ENCODE measurements at regions not wholly inside any gene's neighbourhood (a gene's known extent, or its start where the extent isn't known, plus 50 kb on each side); places are given as distances from the start of the nearest gene placed in this dataset.

DNA sequence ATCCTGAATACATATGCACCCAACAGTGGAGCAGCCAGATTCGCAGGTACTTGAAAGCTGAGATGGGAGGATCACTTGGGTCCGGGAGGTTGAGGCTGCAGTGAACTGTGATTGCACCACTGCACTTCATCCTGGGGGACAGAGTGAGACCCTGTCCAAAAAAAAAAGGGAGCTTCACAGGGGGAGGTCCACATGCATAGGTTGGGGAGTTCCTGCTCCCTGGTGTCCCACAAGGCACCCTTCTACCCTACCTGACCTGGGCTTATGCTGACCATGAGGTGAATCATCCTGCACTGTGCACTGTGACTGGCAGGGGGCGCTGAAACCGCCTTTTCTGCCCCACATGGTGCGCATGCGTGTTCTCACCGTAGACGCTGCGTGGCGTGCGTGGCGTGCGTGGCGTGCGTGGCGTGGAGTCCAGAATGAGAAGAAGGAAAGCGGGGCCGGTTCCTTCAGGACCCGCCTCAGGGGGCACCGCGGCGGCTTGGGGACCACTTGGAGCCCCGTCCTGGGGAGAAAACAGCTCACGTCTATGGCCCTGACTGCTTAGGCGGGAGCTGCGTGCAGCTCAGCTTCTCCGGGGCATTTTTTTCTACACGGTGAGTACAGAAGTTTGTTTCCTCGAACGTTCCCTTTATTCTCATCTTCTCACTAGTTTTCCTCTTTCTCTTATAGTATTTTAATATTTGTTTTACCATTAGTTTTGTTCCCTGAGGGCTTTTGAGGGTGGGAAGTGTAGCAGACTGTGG is 116.6 kb upstream of the GRK3 start (continued):
- TF ChIP-seq RBM39 (IDR thresholded peaks at IDR 0.05; ENCODE audit: low read depth, low read length, poor library complexity, severe bottlenecking), result peak; percentile 80
- TF ChIP-seq ZNF598 (CRISPR knock-in tag; IDR thresholded peaks at IDR 0.05; ENCODE audit: borderline replicate concordance), result peak; percentile 81; the same call in 1 of the 2 replicates
- TF ChIP-seq GMEB1 (CRISPR knock-in tag; IDR thresholded peaks at IDR 0.05; ENCODE audit: borderline replicate concordance), result peak; percentile 100
- 0 out of 2 replicates have a peak, but pooled peaks have one; percentile 26 for TF ChIP-seq ZSCAN22 (CRISPR knock-in tag; IDR thresholded peaks at IDR 0.05)
- TF ChIP-seq AHR (CRISPR knock-in tag; IDR thresholded peaks at IDR 0.05), result peak; percentile 68; the same call in 1 of the 2 replicates
- TF ChIP-seq RBFOX2 (IDR thresholded peaks at IDR 0.05; ENCODE audit: low read depth, low read length), result peak; percentile 81
- TF ChIP-seq TFDP2 (CRISPR knock-in tag; IDR thresholded peaks at IDR 0.05), result peak; percentile 33; the same call in 1 of the 2 replicates
- TF ChIP-seq, protein P1, sequence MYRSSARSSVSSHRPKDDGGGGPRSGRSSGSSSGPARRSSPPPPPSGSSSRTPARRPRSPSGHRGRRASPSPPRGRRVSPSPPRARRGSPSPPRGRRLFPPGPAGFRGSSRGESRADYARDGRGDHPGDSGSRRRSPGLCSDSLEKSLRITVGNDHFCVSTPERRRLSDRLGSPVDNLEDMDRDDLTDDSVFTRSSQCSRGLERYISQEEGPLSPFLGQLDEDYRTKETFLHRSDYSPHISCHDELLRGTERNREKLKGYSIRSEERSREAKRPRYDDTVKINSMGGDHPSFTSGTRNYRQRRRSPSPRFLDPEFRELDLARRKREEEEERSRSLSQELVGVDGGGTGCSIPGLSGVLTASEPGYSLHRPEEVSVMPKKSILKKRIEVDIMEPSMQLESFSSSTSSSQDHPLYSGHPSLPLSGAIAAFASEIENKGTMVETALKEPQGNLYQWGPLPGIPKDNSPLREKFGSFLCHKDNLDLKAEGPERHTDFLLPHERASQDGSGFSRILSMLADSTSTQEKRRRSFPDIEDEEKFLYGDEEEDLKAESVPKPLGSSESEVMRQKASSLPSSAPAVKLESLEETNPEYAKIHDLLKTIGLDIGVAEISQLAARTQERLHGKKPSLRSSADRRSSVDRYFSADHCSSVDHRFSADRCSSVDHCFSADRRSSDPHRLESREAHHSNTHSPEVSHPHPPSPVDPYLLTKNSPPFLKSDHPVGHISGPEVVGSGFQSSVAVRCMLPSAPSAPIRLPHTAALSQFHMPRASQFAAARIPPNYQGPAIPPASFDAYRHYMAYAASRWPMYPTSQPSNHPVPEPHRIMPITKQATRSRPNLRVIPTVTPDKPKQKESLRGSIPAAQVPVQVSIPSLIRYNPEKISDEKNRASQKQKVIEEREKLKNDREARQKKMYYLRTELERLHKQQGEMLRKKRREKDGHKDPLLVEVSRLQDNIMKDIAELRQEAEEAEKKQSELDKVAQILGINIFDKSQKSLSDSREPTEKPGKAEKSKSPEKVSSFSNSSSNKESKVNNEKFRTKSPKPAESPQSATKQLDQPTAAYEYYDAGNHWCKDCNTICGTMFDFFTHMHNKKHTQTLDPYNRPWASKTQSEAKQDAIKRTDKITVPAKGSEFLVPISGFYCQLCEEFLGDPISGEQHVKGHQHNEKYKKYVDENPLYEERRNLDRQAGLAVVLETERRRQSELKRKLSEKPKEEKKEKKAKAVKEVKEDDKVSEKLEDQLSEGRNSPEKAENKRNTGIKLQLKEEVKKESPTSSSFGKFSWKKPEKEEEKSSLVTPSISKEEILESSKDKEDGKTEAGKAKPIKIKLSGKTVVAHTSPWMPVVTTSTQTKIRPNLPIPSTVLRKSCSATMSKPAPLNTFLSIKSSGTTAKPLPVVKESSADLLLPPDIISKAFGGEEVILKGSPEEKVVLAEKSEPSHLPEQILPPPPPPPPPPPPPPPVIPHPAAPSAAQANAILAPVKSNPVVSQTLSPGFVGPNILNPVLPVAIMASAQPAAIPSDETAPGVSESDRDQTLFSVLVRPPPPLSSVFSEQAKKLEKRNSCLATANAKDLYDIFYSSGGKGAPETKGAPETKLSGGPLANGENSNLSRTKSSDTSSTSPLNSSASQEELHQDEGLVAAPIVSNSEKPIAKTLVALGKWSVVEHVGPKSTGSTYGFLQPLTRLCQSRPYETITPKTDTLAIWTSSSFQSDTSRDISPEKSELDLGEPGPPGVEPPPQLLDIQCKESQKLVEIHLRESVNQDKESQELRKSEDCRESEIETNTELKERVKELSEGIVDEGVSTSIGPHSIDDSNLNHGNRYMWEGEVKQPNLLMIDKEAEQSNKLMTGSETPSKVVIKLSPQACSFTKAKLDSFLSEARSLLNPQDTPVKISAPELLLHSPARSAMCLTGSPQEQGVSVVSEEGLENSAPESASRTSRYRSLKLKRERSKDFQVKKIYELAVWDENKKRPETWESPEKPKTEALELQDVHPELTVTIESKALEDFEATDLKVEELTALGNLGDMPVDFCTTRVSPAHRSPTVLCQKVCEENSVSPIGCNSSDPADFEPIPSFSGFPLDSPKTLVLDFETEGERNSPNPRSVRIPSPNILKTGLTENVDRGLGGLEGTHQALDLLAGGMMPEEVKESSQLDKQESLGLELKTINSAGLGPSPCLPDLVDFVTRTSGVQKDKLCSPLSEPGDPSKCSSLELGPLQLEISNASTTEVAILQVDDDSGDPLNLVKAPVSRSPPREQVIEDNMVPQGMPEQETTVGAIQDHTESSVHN (CRISPR knock-in tag; IDR thresholded peaks at IDR 0.05), result peak; percentile 88; the same call in 1 of the 2 replicates
- TF ChIP-seq ZNF772 (CRISPR knock-in tag; IDR thresholded peaks at IDR 0.05), result peak; percentile 39; the same call in 1 of the 2 replicates
- TF ChIP-seq TBL1XR1 (IDR thresholded peaks at IDR 0.05; ENCODE audit: borderline replicate concordance, low read length, partially characterized antibody), result peak; percentile 35
- TF ChIP-seq, protein P2, sequence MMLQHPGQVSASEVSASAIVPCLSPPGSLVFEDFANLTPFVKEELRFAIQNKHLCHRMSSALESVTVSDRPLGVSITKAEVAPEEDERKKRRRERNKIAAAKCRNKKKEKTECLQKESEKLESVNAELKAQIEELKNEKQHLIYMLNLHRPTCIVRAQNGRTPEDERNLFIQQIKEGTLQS (CRISPR knock-in tag; IDR thresholded peaks at IDR 0.05), result peak; percentile 64; the same call in 1 of the 2 replicates

Measured in HepG2 (cell line).